ENCODE measurements at regions not wholly inside any gene's neighbourhood (a gene's known extent, or its start where the extent isn't known, plus 50 kb on each side); places are given as distances from the start of the nearest gene placed in this dataset.
A peak's percentile ranks its signal among the peaks of the same experiment; 100 is the strongest.

- H3K27me3 ChIP-seq, result no peaks in the 10 kb centered on the region
- intact Hi-C loops (cut with DNase I), result no loop called here
- no peak for TF ChIP-seq CTCF (IDR thresholded peaks at IDR 0.05)
- H3K4me1 ChIP-seq, result no peaks in the 10 kb centered on the region
- H3K9me3 ChIP-seq, result no peaks in the 10 kb centered on the region
- DNase-seq (no peak), ATAC-seq (no peak)
- H3K36me3 ChIP-seq, result no peaks in the 10 kb centered on the region
- no peak overlapping the region for H3K4me3 ChIP-seq
- no peak overlapping the region for H3K27ac ChIP-seq
Measured at GRCh38 chr3:95717048-95717447, 1097.3 kb upstream of the EPHA6 start.

GRCh38 chr3:95718168-95718567 lies 1096.2 kb upstream of the EPHA6 start:
- no peaks in the 10 kb centered on the region for H3K27me3 ChIP-seq
- no peak for TF ChIP-seq CTCF (IDR thresholded peaks at IDR 0.05)
- intact Hi-C loops (cut with DNase I), result no loop called here

GRCh38 chr3:95719481-95719880 lies 1094.9 kb upstream of the EPHA6 start:
- no peak for TF ChIP-seq CTCF (IDR thresholded peaks at IDR 0.05)
- no peak for DNase-seq
- 82 to 87% methylated on average over 4 of the region's 4 CpGs for WGBS, 2 donors
- Histone ChIP-seq H3K27ac (no peak overlapping the region), H3K27me3 (no peaks in the 10 kb centered on the region), H3K4me3 (no peak overlapping the region), H3K9me3 (no peaks in the 10 kb centered on the region), H3K4me1 (no peaks in the 10 kb centered on the region), H3K36me3 (no peaks in the 10 kb centered on the region)
- ATAC-seq, result no peak
- intact Hi-C loops (cut with DNase I), result no loop called here

More at GRCh38 chr3:95718168-95718567, 1096.2 kb upstream of the EPHA6 start:
- DNase-seq (no peak), ATAC-seq (no peak)
- H3K36me3 ChIP-seq, result no peaks in the 10 kb centered on the region
- no peak overlapping the region for H3K27ac ChIP-seq
- H3K4me3 ChIP-seq, result no peak overlapping the region
- no peaks in the 10 kb centered on the region for H3K4me1 ChIP-seq
- H3K9me3 ChIP-seq, result no peaks in the 10 kb centered on the region

GRCh38 chr3:95721938-95722337 lies 1092.5 kb upstream of the EPHA6 start:
- Histone ChIP-seq H3K27ac (peak overlapping the region in 3 of 10 donors; percentile 3 to 37 (median 30)), H3K36me3 (no peaks in the 10 kb centered on the region), H3K4me1 (no peaks in the 10 kb centered on the region), H3K9me3 (no peaks in the 10 kb centered on the region), H3K27me3 (no peaks in the 10 kb centered on the region), H3K4me3 (peak overlapping the region in 4 of 10 donors; percentile 19 to 32 (median 30))
- TF ChIP-seq CTCF (IDR thresholded peaks at IDR 0.05), result no peak
- no peak for DNase-seq
- WGBS, 2 donors, result 81 to 84% methylated on average over 2 of the region's 2 CpGs
- ATAC-seq, result peak in 7 of 8 donors; percentile 52 to 73 (median 62)
- intact Hi-C loops (cut with DNase I), result no loop called here

- no peak for TF ChIP-seq CTCF (IDR thresholded peaks at IDR 0.05)
- H3K4me3 ChIP-seq, result no peak overlapping the region
- DNase-seq (no peak), ATAC-seq (no peak)
- no peak overlapping the region for H3K27ac ChIP-seq
- H3K9me3 ChIP-seq, result no peaks in the 10 kb centered on the region
- no peaks in the 10 kb centered on the region for H3K36me3 ChIP-seq
- 86 to 89% methylated on average over 1 of the region's 1 CpG for WGBS, 2 donors
- H3K27me3 ChIP-seq, result no peaks in the 10 kb centered on the region
- no peaks in the 10 kb centered on the region for H3K4me1 ChIP-seq
- intact Hi-C loops (cut with DNase I), result no loop called here
Measured at GRCh38 chr3:95725770-95726169, 1088.6 kb upstream of the EPHA6 start.

Measured in heart right ventricle (tissue), 16 donors.